Neural progenitor cell (in vitro differentiated cells): ENCODE measurements at regions not wholly inside any gene's neighbourhood (a gene's known extent, or its start where the extent isn't known, plus 50 kb on each side); places are given as distances from the start of the nearest gene placed in this dataset.

Experiments used
- DNase-seq: peaks from one replicate; pipeline ENCODE4 v3.0.0-alpha.2; 2016; ENCODE audit warnings: low spot score
- H2AFZ ChIP-seq: fragments of 200-600 bp; sonication (generic); replicated peaks from 2 replicates; pipeline ENCODE4 v1.6.1; 2016; ENCODE audit warnings: antibody characterized with exemption
- H3F3A ChIP-seq: fragments of 200-600 bp; sonication (generic); 2 replicates; pipeline ENCODE4 v1.6.1; 2016; ENCODE audit warnings: antibody characterized with exemption, low read depth
- H3K27ac ChIP-seq: fragments of 200-600 bp; sonication (generic); 2 replicates; pipeline ENCODE4 v1.5.1; 2016; ENCODE audit warnings: mild to moderate bottlenecking
- H3K27me3 ChIP-seq: fragments of 200-600 bp; sonication (generic); 2 replicates; pipeline ENCODE4 v1.6.1; 2016; ENCODE audit warnings: mild to moderate bottlenecking, moderate library complexity
- H3K36me3 ChIP-seq: fragments of 200-600 bp; sonication (generic); 2 replicates; pipeline ENCODE4 v1.5.1; 2016
- H3K4me1 ChIP-seq: fragments of 200-600 bp; sonication (generic); 2 replicates; pipeline ENCODE4 v1.6.1; 2016; ENCODE audit warnings: mixed run types
- H3K4me2 ChIP-seq: fragments of 200-600 bp; sonication (generic); 2 replicates; pipeline ENCODE4 v1.6.1; 2016
- H3K4me3 ChIP-seq: fragments of 200-600 bp; sonication (generic); 2 replicates; pipeline ENCODE4 v1.5.1; 2016
- H3K79me2 ChIP-seq: fragments of 200-600 bp; sonication (generic); 2 replicates; pipeline ENCODE4 v1.6.1; 2016; ENCODE audit warnings: low read depth
- H3K9ac ChIP-seq: fragments of 200-600 bp; sonication (generic); 2 replicates; pipeline ENCODE4 v1.6.1; 2016
- H3K9me3 ChIP-seq: fragments of 200-600 bp; sonication (generic); 2 replicates; pipeline ENCODE4 v1.5.1; 2016; ENCODE audit warnings: low read depth
- H4K20me1 ChIP-seq: fragments of 200-600 bp; sonication (generic); 2 replicates; pipeline ENCODE4 v1.6.1; 2016; ENCODE audit warnings: low read depth
- H3K27ac Mint-ChIP-seq: 3 replicates; pipeline ENCODE4 v1.8.0; 2021; ENCODE audit warnings: mixed read lengths
- H3K27me3 Mint-ChIP-seq: 2 replicates; pipeline ENCODE4 v1.8.0; 2022; ENCODE audit warnings: low read depth, mild to moderate bottlenecking, inconsistent platforms, moderate library complexity, mixed read lengths; ENCODE audit not compliant: insufficient read depth
- H3K36me3 Mint-ChIP-seq: 3 replicates; pipeline ENCODE4 v1.8.0; 2021; ENCODE audit warnings: mixed read lengths
- H3K4me1 Mint-ChIP-seq: 3 replicates; pipeline ENCODE4 v1.8.0; 2021; ENCODE audit warnings: mixed read lengths
- H3K4me3 Mint-ChIP-seq: 3 replicates; pipeline ENCODE4 v1.8.0; 2021; ENCODE audit warnings: mild to moderate bottlenecking, moderate library complexity, mixed read lengths
- H3K9me3 Mint-ChIP-seq: 3 replicates; pipeline ENCODE4 v1.8.0; 2020; ENCODE audit warnings: mixed read lengths
- EZH2 ChIP-seq: fragments of 200-600 bp; sonication (generic); IDR thresholded peaks from 2 replicates; pipeline ENCODE4 v1.6.1; 2017; ENCODE audit warnings: antibody characterized with exemption, mild to moderate bottlenecking, moderate library complexity
- EZH2phosphoT487 ChIP-seq: fragments of 200-600 bp; sonication (generic); IDR thresholded peaks from 2 replicates; pipeline ENCODE4 v1.6.1; 2017; ENCODE audit warnings: antibody characterized with exemption
- TF ChIP-seq, protein P1 (sequence below): fragments of 200-600 bp; sonication (generic); IDR thresholded peaks from 2 replicates; pipeline ENCODE4 v1.5.1; 2017; ENCODE audit warnings: antibody characterized with exemption, mild to moderate bottlenecking

DNA sequence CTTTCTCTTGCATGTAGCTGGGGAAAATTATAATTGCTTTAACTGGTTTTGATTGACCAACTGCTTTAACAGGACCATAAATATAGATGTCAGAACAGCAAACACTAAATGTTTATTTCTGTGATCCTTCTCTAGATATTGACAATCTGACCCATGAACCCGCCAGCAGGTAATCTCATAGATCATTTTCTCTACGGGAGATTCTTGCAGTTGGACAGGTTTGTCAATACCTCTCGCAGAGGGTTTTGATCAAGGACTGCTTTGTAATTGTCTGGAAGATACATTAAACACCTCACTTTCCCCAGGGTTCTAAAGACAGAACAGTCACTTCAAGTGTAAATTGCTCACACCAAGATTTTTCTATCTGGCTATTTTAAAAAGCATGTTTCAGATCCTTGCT is 235.8 kb upstream of the RHOBTB1 start:
- H3K9me3 ChIP-seq = no peaks in the 10 kb centered on the region
- no peaks in the 10 kb centered on the region for H3K4me1 ChIP-seq
- no peak for TF ChIP-seq EZH2
- TF ChIP-seq, protein P1, sequence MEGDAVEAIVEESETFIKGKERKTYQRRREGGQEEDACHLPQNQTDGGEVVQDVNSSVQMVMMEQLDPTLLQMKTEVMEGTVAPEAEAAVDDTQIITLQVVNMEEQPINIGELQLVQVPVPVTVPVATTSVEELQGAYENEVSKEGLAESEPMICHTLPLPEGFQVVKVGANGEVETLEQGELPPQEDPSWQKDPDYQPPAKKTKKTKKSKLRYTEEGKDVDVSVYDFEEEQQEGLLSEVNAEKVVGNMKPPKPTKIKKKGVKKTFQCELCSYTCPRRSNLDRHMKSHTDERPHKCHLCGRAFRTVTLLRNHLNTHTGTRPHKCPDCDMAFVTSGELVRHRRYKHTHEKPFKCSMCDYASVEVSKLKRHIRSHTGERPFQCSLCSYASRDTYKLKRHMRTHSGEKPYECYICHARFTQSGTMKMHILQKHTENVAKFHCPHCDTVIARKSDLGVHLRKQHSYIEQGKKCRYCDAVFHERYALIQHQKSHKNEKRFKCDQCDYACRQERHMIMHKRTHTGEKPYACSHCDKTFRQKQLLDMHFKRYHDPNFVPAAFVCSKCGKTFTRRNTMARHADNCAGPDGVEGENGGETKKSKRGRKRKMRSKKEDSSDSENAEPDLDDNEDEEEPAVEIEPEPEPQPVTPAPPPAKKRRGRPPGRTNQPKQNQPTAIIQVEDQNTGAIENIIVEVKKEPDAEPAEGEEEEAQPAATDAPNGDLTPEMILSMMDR = no peak
- TF ChIP-seq EZH2phosphoT487 = no peak
- no peak overlapping the region for H3K27ac ChIP-seq
- H3K36me3 Mint-ChIP-seq = no peaks in the 10 kb centered on the region
- H3K36me3 ChIP-seq = no peaks in the 10 kb centered on the region
- no peaks in the 10 kb centered on the region for H3F3A ChIP-seq
- no peak overlapping the region for H2AFZ ChIP-seq
- H3K9ac ChIP-seq = no peak overlapping the region
- no peak overlapping the region for H3K4me3 Mint-ChIP-seq
- H3K9me3 Mint-ChIP-seq = no peaks in the 10 kb centered on the region
- H3K27ac Mint-ChIP-seq = no peak overlapping the region
- H3K27me3 ChIP-seq = no peaks in the 10 kb centered on the region
- no peaks in the 10 kb centered on the region for H4K20me1 ChIP-seq
- no peak for DNase-seq
- H3K4me1 Mint-ChIP-seq = no peaks in the 10 kb centered on the region
- no peak overlapping the region for H3K4me2 ChIP-seq
- no peak overlapping the region for H3K4me3 ChIP-seq
- no peaks in the 10 kb centered on the region for H3K79me2 ChIP-seq
- H3K27me3 Mint-ChIP-seq = no peaks in the 10 kb centered on the region

DNA sequence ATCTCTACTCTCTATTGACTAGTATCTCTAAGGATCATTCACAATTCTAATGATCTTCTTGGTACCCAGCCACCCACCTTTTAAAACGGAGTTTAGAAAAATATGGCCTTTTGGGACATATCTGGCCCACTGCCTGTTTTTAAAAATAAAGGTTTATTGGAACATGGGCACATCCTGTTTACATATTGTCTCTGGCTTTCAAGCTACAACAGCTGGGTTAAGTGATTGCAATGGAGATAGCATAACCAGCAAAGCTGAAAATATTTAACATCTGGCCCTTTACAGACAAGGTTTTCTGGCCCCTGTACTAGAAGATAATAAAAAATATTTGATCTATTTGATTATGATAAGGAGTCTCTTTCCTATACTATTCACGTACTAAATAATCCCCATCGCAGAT is 232.4 kb upstream of the RHOBTB1 start:
- Histone ChIP-seq H3K27me3 (no peaks in the 10 kb centered on the region), H3K4me1 (no peaks in the 10 kb centered on the region), H4K20me1 (no peaks in the 10 kb centered on the region), H3K79me2 (no peaks in the 10 kb centered on the region), H3K4me2 (no peak overlapping the region), H2AFZ (no peak overlapping the region), H3K27ac (no peak overlapping the region), H3K36me3 (no peaks in the 10 kb centered on the region), H3K4me3 (no peak overlapping the region), H3K9ac (no peak overlapping the region), H3K9me3 (no peaks in the 10 kb centered on the region), H3F3A (no peaks in the 10 kb centered on the region)
- H3K9me3 Mint-ChIP-seq = no peaks in the 10 kb centered on the region
- TF ChIP-seq EZH2phosphoT487 (no peak), EZH2 (no peak)
- TF ChIP-seq, protein P1 = no peak
- no peaks in the 10 kb centered on the region for H3K36me3 Mint-ChIP-seq
- DNase-seq = no peak
- H3K4me3 Mint-ChIP-seq = no peak overlapping the region
- no peak overlapping the region for H3K27ac Mint-ChIP-seq
- H3K27me3 Mint-ChIP-seq = no peaks in the 10 kb centered on the region
- H3K4me1 Mint-ChIP-seq = no peaks in the 10 kb centered on the region

DNA sequence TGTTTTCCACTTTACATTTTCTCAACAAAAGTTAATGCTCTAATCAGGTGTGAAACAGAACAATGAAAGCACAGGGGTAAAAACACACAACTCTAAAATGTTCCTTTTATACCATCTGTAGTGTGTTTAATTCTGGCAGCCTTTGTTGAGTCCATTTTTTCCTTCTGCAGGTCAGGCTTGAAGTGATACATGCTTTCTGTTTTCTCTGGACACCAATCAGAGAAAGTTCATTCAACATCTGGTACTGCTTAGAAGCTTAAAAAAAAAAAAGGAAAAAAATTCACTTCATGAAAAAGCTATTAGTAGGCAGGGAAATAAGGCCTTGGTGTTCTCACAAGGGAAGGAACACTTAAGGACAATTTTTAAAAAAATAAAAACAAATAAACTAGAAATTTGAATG is 231.3 kb upstream of the RHOBTB1 start:
- H3K4me3 ChIP-seq = no peak overlapping the region
- Mint-ChIP-seq H3K36me3 (no peaks in the 10 kb centered on the region), H3K27me3 (no peaks in the 10 kb centered on the region), H3K27ac (no peak overlapping the region), H3K9me3 (no peaks in the 10 kb centered on the region), H3K4me1 (no peaks in the 10 kb centered on the region), H3K4me3 (no peak overlapping the region)
- no peaks in the 10 kb centered on the region for H3F3A ChIP-seq
- no peak overlapping the region for H2AFZ ChIP-seq
- no peaks in the 10 kb centered on the region for H3K4me1 ChIP-seq
- H3K9ac ChIP-seq = no peak overlapping the region
- TF ChIP-seq, protein P1 = no peak
- TF ChIP-seq EZH2phosphoT487 (no peak), EZH2 (no peak)
- H3K27ac ChIP-seq = no peak overlapping the region
- H3K27me3 ChIP-seq = no peaks in the 10 kb centered on the region
- DNase-seq = no peak
- no peaks in the 10 kb centered on the region for H4K20me1 ChIP-seq
- H3K4me2 ChIP-seq = no peak overlapping the region
- H3K79me2 ChIP-seq = no peaks in the 10 kb centered on the region
- no peaks in the 10 kb centered on the region for H3K9me3 ChIP-seq
- no peaks in the 10 kb centered on the region for H3K36me3 ChIP-seq

DNA sequence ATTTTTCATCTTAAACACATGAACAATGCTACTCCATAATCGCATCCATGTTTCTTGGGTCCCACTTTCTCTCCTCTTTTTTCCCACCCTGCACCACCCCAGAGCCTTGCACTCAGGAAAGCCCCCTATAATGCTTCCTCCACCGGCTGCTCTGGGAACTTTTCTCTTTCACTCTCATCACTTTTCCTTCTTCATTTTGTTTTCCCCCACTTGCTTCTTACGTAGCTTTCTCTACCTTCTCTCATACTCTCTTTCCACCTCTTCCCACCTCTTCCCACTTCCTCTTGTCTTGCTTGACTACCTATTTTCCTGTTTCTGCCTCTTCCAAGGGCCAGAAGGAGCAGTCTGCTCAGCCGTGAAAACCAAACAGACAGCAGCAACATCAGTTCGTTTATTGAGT is 229.5 kb upstream of the RHOBTB1 start:
- no peaks in the 10 kb centered on the region for H3K9me3 Mint-ChIP-seq
- Histone ChIP-seq H3K9me3 (no peaks in the 10 kb centered on the region), H3K9ac (no peak overlapping the region), H4K20me1 (no peaks in the 10 kb centered on the region), H3K4me3 (no peak overlapping the region), H3K79me2 (no peaks in the 10 kb centered on the region), H3K27me3 (no peaks in the 10 kb centered on the region), H3K4me1 (no peaks in the 10 kb centered on the region), H3K27ac (no peak overlapping the region), H2AFZ (no peak overlapping the region), H3K36me3 (no peaks in the 10 kb centered on the region), H3K4me2 (no peak overlapping the region), H3F3A (no peaks in the 10 kb centered on the region)
- no peak overlapping the region for H3K27ac Mint-ChIP-seq
- no peaks in the 10 kb centered on the region for H3K27me3 Mint-ChIP-seq
- H3K36me3 Mint-ChIP-seq = no peaks in the 10 kb centered on the region
- H3K4me1 Mint-ChIP-seq = no peaks in the 10 kb centered on the region
- H3K4me3 Mint-ChIP-seq = no peak overlapping the region
- no peak for DNase-seq
- TF ChIP-seq EZH2phosphoT487 (no peak), EZH2 (no peak)
- TF ChIP-seq, protein P1 = no peak
